H9 (cell line): ENCODE measurements at regions not wholly inside any gene's neighbourhood (a gene's known extent, or its start where the extent isn't known, plus 50 kb on each side); places are given as distances from the start of the nearest gene placed in this dataset.

Source experiments
- DNase-seq: peaks from one replicate; pipeline ENCODE4 v3.0.0-alpha.2; 2017
- H2AFZ ChIP-seq: one replicate; pipeline ENCODE4 v1.6.1; 2013; ENCODE audit warnings: mild to moderate bottlenecking, low read length, control low read depth, moderate library complexity
- H2AK5ac ChIP-seq: 2 replicates; pipeline ENCODE4 v1.6.1; 2013; ENCODE audit warnings: low read length, control low read depth, mixed read lengths; ENCODE audit not compliant: insufficient read length
- H2BK120ac ChIP-seq: one replicate; pipeline ENCODE4 v1.6.1; 2013; ENCODE audit warnings: low read depth, mild to moderate bottlenecking, low read length, control low read depth, inconsistent platforms; ENCODE audit not compliant: poor library complexity, severe bottlenecking
- H2BK12ac ChIP-seq: 2 replicates; pipeline ENCODE4 v1.6.1; 2013; ENCODE audit warnings: low read length, control low read depth, mixed read lengths, low read depth; ENCODE audit not compliant: insufficient read length
- H2BK15ac ChIP-seq: 2 replicates; pipeline ENCODE4 v1.6.1; 2013; ENCODE audit warnings: low read depth, low read length, control low read depth
- H2BK20ac ChIP-seq: one replicate; pipeline ENCODE4 v1.6.1; 2013; ENCODE audit warnings: low read depth, mild to moderate bottlenecking, low read length, control low read depth, inconsistent platforms; ENCODE audit not compliant: poor library complexity, severe bottlenecking
- H2BK5ac ChIP-seq: 2 replicates; pipeline ENCODE4 v1.6.1; 2013; ENCODE audit warnings: low read length, control low read depth, mixed read lengths; ENCODE audit not compliant: insufficient read length
- H3K14ac ChIP-seq: 2 replicates; pipeline ENCODE4 v1.6.1; 2013; ENCODE audit warnings: low read length, control low read depth; ENCODE audit not compliant: insufficient read depth
- H3K18ac ChIP-seq: 2 replicates; pipeline ENCODE4 v1.6.1; 2013; ENCODE audit warnings: low read depth, mild to moderate bottlenecking, mixed read lengths, low read length, control low read depth; ENCODE audit not compliant: insufficient read length
- H3K23ac ChIP-seq: 2 replicates; pipeline ENCODE4 v1.6.1; 2013; ENCODE audit warnings: low read length, control low read depth, mixed read lengths, low read depth; ENCODE audit not compliant: insufficient read length
- H3K23me2 ChIP-seq: 2 replicates; pipeline ENCODE4 v1.6.1; 2013; ENCODE audit warnings: low read depth, mild to moderate bottlenecking, mixed read lengths, low read length, control low read depth; ENCODE audit not compliant: insufficient read length, poor library complexity, severe bottlenecking
- H3K27ac ChIP-seq: 2 replicates; pipeline ENCODE4 v1.5.1; 2013; ENCODE audit warnings: low read length, control low read depth, mixed read lengths, low read depth; ENCODE audit not compliant: insufficient read length
- H3K27me3 ChIP-seq: 2 replicates; pipeline ENCODE4 v1.6.1; 2013; ENCODE audit warnings: low read length, control low read depth, inconsistent platforms; ENCODE audit not compliant: insufficient read depth
- H3K4ac ChIP-seq: 2 replicates; pipeline ENCODE4 v1.6.1; 2013; ENCODE audit warnings: low read depth, mild to moderate bottlenecking, control low read depth, inconsistent platforms, low read length, moderate library complexity
- H3K4me1 ChIP-seq: 2 replicates; pipeline ENCODE4 v1.6.1; 2013; ENCODE audit warnings: low read length, control low read depth, inconsistent platforms; ENCODE audit not compliant: insufficient read depth
- H3K4me2 ChIP-seq: 2 replicates; pipeline ENCODE4 v1.6.1; 2013; ENCODE audit warnings: low read length, control low read depth, mixed read lengths; ENCODE audit not compliant: insufficient read length, insufficient read depth
- H3K56ac ChIP-seq: 2 replicates; pipeline ENCODE4 v1.6.1; 2013; ENCODE audit warnings: low read depth, mild to moderate bottlenecking, mixed read lengths, low read length, control low read depth; ENCODE audit not compliant: insufficient read length
- H3K79me1 ChIP-seq: 2 replicates; pipeline ENCODE4 v1.6.1; 2013; ENCODE audit warnings: low read depth, mild to moderate bottlenecking, moderate library complexity, low read length, control low read depth, inconsistent platforms; ENCODE audit not compliant: insufficient read depth, poor library complexity, severe bottlenecking
- H3K79me2 ChIP-seq: 2 replicates; pipeline ENCODE4 v1.6.1; 2013; ENCODE audit warnings: low read length, control low read depth, inconsistent platforms; ENCODE audit not compliant: insufficient read depth
- H3K9ac ChIP-seq: 2 replicates; pipeline ENCODE4 v1.6.1; 2013; ENCODE audit warnings: low read length, control low read depth, mixed read lengths; ENCODE audit not compliant: insufficient read length; ENCODE audit errors: extremely low read depth
- H3K9me3 ChIP-seq: one replicate; pipeline ENCODE4 v1.6.1; 2013; ENCODE audit warnings: low read depth, low read length, inconsistent platforms; ENCODE audit not compliant: control insufficient read depth
- H3T11ph ChIP-seq: one replicate; pipeline ENCODE4 v1.6.1; 2013; ENCODE audit warnings: mild to moderate bottlenecking, low read length, control low read depth, inconsistent platforms
- H4K20me1 ChIP-seq: one replicate; pipeline ENCODE4 v1.6.1; 2013; ENCODE audit not compliant: control insufficient read depth, insufficient read length, insufficient read depth
- H4K5ac ChIP-seq: 2 replicates; pipeline ENCODE4 v1.6.1; 2013; ENCODE audit warnings: low read depth, mild to moderate bottlenecking, mixed read lengths, low read length, control low read depth; ENCODE audit not compliant: insufficient read length
- H4K8ac ChIP-seq: replicated peaks from 2 replicates; pipeline ENCODE4 v1.6.1; 2013; ENCODE audit warnings: low read length, control low read depth, mixed read lengths, low read depth; ENCODE audit not compliant: insufficient read length
- H4K91ac ChIP-seq: 2 replicates; pipeline ENCODE4 v1.6.1; 2013; ENCODE audit warnings: low read depth, mild to moderate bottlenecking, moderate library complexity, mixed read lengths, low read length, control low read depth; ENCODE audit not compliant: insufficient read length
- H3K27ac Mint-ChIP-seq, 3 experiments: 2 replicates in 2 of 3; 3 replicates in 1 of 3; pipeline ENCODE4 v1.8.0; 2020 to 2021; ENCODE audit warnings: mixed read lengths in 3 of 3, mild to moderate bottlenecking in 1 of 3, moderate library complexity in 1 of 3
- H3K27me3 Mint-ChIP-seq: 2 replicates; pipeline ENCODE4 v1.8.0; 2021; ENCODE audit warnings: low read depth, mild to moderate bottlenecking, moderate library complexity, mixed read lengths
- H3K36me3 Mint-ChIP-seq, 3 experiments: 2 replicates in 2 of 3; 3 replicates in 1 of 3; pipeline ENCODE4 v1.8.0; 2020 to 2021; ENCODE audit warnings: low read depth in 3 of 3, mixed read lengths in 3 of 3; ENCODE audit not compliant: insufficient read depth in 1 of 3
- H3K4me1 Mint-ChIP-seq, 2 experiments: 2 replicates each; pipeline ENCODE4 v1.8.0; 2020; ENCODE audit warnings: mixed read lengths in 2 of 2
- H3K4me3 Mint-ChIP-seq, 2 experiments: 2 replicates in 1 of 2; 3 replicates in 1 of 2; pipeline ENCODE4 v1.8.0; 2020 to 2021; ENCODE audit warnings: mild to moderate bottlenecking in 2 of 2, mixed read lengths in 2 of 2, moderate library complexity in 1 of 2
- H3K9me3 Mint-ChIP-seq, 2 experiments: 2 replicates in 1 of 2; 3 replicates in 1 of 2; pipeline ENCODE4 v1.8.0; 2020; ENCODE audit warnings: mild to moderate bottlenecking in 2 of 2, mixed read lengths in 2 of 2, moderate library complexity in 1 of 2
- CTCF ChIP-seq: fragments of 200-600 bp; sonication (generic); conservative IDR thresholded peaks from 3 replicates; pipeline ENCODE4 v1.8.0; 2021; ENCODE audit warnings: antibody characterized with exemption, mild to moderate bottlenecking
- WGBS: extraction: QIAGEN DNeasy Blood & Tissue Kit; methylation state at CpG from one replicate; pipeline ENCODE4 v1.1.7; 2013; ENCODE audit warnings: missing lambda C conversion rate, low lambda C conversion rate, mixed read lengths; ENCODE audit not compliant: insufficient read length; ENCODE audit errors: extremely low coverage; 5-methylcytosine and 5-hydroxymethylcytosine counted together

GRCh38 chr18:66210875-66211274 is 393.0 kb downstream of the CDH19 start:
- Histone ChIP-seq H2AK5ac (no peak overlapping the region), H2BK12ac (no peak overlapping the region), H2AFZ (no peak overlapping the region), H2BK20ac (no peak overlapping the region), H3T11ph (no peak overlapping the region), H3K23ac (no peak overlapping the region), H3K56ac (no peak overlapping the region), H3K27me3 (no peaks in the 10 kb centered on the region), H4K8ac (no peak overlapping the region), H3K79me2 (no peaks in the 10 kb centered on the region), H2BK120ac (no peak overlapping the region), H4K5ac (no peak overlapping the region), H3K23me2 (no peaks in the 10 kb centered on the region), H3K9ac (no peak overlapping the region), H3K4ac (no peak overlapping the region), H3K79me1 (no peaks in the 10 kb centered on the region), H3K27ac (no peak overlapping the region), H4K91ac (no peak overlapping the region), H3K14ac (no peak overlapping the region), H2BK5ac (no peak overlapping the region), H3K18ac (no peak overlapping the region), H3K9me3 (no peaks in the 10 kb centered on the region), H3K4me2 (no peak overlapping the region), H2BK15ac (no peak overlapping the region), H3K4me1 (no peaks in the 10 kb centered on the region), H4K20me1 (no peaks in the 10 kb centered on the region)
- DNase-seq = no peak
- H3K27me3 Mint-ChIP-seq = no peaks in the 10 kb centered on the region
- no peak for TF ChIP-seq CTCF
- no peak overlapping the region for H3K27ac Mint-ChIP-seq
- H3K9me3 Mint-ChIP-seq = no peaks in the 10 kb centered on the region
- no CpG with 5 or more reads among the region's 3 CpGs for WGBS
- no peak overlapping the region for H3K4me3 Mint-ChIP-seq
- no peaks in the 10 kb centered on the region for H3K4me1 Mint-ChIP-seq
- no peaks in the 10 kb centered on the region for H3K36me3 Mint-ChIP-seq
